PC-3 (cell line): ENCODE measurements at regions not wholly inside any gene's neighbourhood (a gene's known extent, or its start where the extent isn't known, plus 50 kb on each side); places are given as distances from the start of the nearest gene placed in this dataset.
"Not testable (repeated sequence)": the region's sequence is repeated elsewhere in the genome, so short reads cannot be mapped to it uniquely, and the experiment has no call there.

Experiments used
- ATAC-seq: fragments of 200-7000 bp; cut with Tn5 transposase; 2 replicates; pipeline ENCODE4 v1.9.1; 2020; ENCODE audit warnings: mild to moderate bottlenecking, moderate library complexity
- BruUV-seq: library from RNA; stranded (reverse); fragments of 400-500 nt; replicated peaks from 2 replicates; lab custom pipeline; 2021; lab: Mats Ljungman, UMichigan
- CTCF ChIA-PET: fragments of 300-600 bp; sonication (Branson Sonifier 250); formaldehyde crosslinking; loops from one replicate; lab custom pipeline; 2022; ENCODE audit warnings: antibody characterized with exemption; lab: Charles Lee
- POLR2A ChIA-PET: fragments of 300-600 bp; sonication (Branson Sonifier 250); formaldehyde crosslinking; loops from one replicate; lab custom pipeline; 2022; ENCODE audit warnings: antibody characterized with exemption; ENCODE audit not compliant: unreplicated experiment; lab: Charles Lee
- DNase-seq: peaks from one replicate; pipeline ENCODE4 v3.0.0-alpha.2; 2015
- H2AFZ ChIP-seq: fragments of 300-600 bp; sonication (generic); 2 replicates; pipeline ENCODE4 v1.6.0; 2016; ENCODE audit warnings: antibody characterized with exemption, low read length
- H3F3A ChIP-seq: fragments of 300-600 bp; sonication (generic); one replicate; pipeline ENCODE4 v1.6.0; 2017; ENCODE audit warnings: antibody characterized with exemption, low read length, control low read depth, mild to moderate bottlenecking; ENCODE audit not compliant: unreplicated experiment
- H3K27ac ChIP-seq: fragments of 300-600 bp; sonication (generic); 2 replicates; pipeline ENCODE4 v1.5.1; 2016; ENCODE audit warnings: mild to moderate bottlenecking, low read length
- H3K27me3 ChIP-seq: fragments of 300-600 bp; sonication (generic); 2 replicates; pipeline ENCODE4 v1.6.1; 2016; ENCODE audit warnings: low read length, mixed read lengths
- H3K36me3 ChIP-seq: fragments of 300-600 bp; sonication (generic); 2 replicates; pipeline ENCODE4 v1.6.1; 2016; ENCODE audit warnings: low read depth, mixed run types, low read length, mixed read lengths
- H3K4me1 ChIP-seq: fragments of 300-600 bp; sonication (generic); 2 replicates; pipeline ENCODE4 v1.5.1; 2016; ENCODE audit warnings: low read length; ENCODE audit not compliant: insufficient read depth
- H3K4me2 ChIP-seq: fragments of 300-600 bp; sonication (generic); 2 replicates; pipeline ENCODE4 v1.6.0; 2016; ENCODE audit warnings: low read length
- H3K4me3 ChIP-seq: fragments of 300-600 bp; sonication (generic); 2 replicates; pipeline ENCODE4 v1.5.1; 2016; ENCODE audit warnings: mild to moderate bottlenecking, low read length, mixed read lengths
- H3K79me2 ChIP-seq: fragments of 300-600 bp; sonication (generic); 2 replicates; pipeline ENCODE4 v1.6.1; 2017; ENCODE audit warnings: low read length, mixed read lengths
- H3K9ac ChIP-seq: fragments of 300-600 bp; sonication (generic); 2 replicates; pipeline ENCODE4 v1.6.0; 2016; ENCODE audit warnings: mild to moderate bottlenecking, low read length
- H3K9me2 ChIP-seq: fragments of 300-600 bp; sonication (generic); replicated peaks from 2 replicates; pipeline ENCODE4 v1.6.1; 2016; ENCODE audit warnings: mixed run types, low read length, mixed read lengths
- H3K9me3 ChIP-seq: fragments of 300-600 bp; sonication (generic); 2 replicates; pipeline ENCODE4 v1.6.1; 2016; ENCODE audit warnings: low read length, mixed read lengths
- H4K20me1 ChIP-seq: fragments of 300-600 bp; sonication (generic); 2 replicates; pipeline ENCODE4 v1.6.1; 2016; ENCODE audit warnings: low read length, mixed read lengths
- CTCF ChIP-seq: fragments of 300-600 bp; sonication (generic); conservative IDR thresholded peaks from 2 replicates; pipeline ENCODE4 v1.5.1; 2017; ENCODE audit warnings: antibody characterized with exemption, low read depth, mild to moderate bottlenecking, low read length
- EZH2 ChIP-seq: fragments of 300-600 bp; sonication (generic); IDR thresholded peaks from one replicate; pipeline ENCODE4 v1.6.1; 2017; ENCODE audit warnings: antibody characterized with exemption, mild to moderate bottlenecking, low read length; ENCODE audit not compliant: unreplicated experiment
- EZH2phosphoT487 ChIP-seq: fragments of 300-600 bp; sonication (generic); IDR thresholded peaks from 2 replicates; pipeline ENCODE4 v1.6.1; 2018; ENCODE audit warnings: mild to moderate bottlenecking, antibody characterized with exemption, low read length, borderline replicate concordance
- intact Hi-C: fragments of 100-400 bp; cut with micrococcal nuclease; formaldehyde crosslinking; loops from 2 replicates; pipeline ENCODE4 v1.9.0; 2023

DNA sequence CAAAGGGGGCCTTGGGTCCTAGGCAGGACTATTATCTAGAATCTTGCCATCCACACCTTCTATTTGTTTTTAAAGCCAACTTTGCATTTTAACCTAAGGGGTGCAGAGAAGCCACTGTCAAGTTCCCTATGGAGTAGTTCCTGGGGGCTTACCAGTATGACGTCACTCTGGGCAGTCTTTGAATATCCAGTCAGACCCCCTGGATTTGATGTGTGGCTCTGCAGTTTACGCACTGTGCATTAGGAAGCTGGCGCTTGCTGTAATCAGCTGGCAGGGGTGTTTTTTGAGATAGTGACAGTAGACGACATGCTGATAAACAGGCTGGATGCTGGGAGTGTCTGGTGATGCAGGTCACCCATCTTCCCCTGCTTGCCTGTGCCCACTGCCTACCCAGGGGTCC is 892.7 kb upstream of the ZNF722 start:
- ATAC-seq = no peak

DNA sequence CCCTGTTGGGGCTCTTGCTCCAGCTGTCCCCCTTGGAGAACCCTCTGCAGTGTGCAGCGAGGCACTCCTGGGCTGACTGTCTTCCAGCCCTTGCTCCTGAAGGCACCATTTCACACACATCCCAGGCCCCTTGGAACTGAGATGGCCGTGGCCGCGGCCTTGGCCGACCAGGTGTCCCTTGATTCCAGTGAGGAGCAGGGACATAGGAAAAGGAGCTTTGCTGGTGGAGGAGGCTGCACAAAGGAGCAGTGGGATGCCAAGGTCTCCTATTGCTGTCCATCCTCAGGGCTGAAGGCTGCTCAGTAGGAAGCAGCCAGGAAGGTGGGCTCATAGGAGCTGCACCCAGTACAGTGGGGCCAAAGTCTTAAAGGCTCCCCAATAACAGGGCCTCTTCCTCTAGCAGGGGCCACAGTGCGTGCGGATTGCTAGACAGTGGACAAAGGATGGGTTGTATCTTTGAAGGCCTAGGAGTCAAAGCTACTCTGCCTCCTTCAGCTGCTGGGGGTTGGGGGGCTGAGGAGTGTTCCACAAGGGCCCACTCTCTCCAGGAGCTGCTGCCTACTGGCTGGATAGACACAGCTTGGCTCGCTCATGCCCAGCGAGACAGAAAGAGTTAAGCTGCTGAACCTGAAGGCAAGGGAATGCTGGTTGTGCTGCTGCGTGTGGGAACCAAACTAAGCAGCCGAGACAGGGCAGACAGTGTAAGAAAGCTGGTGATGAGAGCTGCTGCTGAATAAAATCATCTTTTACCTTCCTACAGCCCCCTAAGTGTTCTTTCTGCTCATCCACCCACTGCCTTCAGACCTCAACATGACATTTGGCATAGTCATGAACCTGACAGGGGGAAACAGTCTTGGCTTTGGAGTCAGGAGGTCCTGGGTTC is 891.9 kb upstream of the ZNF722 start:
- intact Hi-C loops = no loop called here
- ChIA-PET CTCF (no interaction called here), POLR2A (no interaction called here)
- TF ChIP-seq EZH2 (no peak), CTCF (no peak), EZH2phosphoT487 (no peak)
- ATAC-seq (no peak), DNase-seq (no peak)
- Histone ChIP-seq H3K79me2 (no peaks in the 10 kb centered on the region), H4K20me1 (no peaks in the 10 kb centered on the region), H3K9me3 (peaks cover 6% of the 10 kb centered on the region; the same call in 1 of the 2 replicates), H3K4me1 (no peaks in the 10 kb centered on the region), H3K36me3 (no peaks in the 10 kb centered on the region), H3F3A (no peaks in the 10 kb centered on the region), H3K27ac (no peak overlapping the region), H3K9ac (no peak overlapping the region), H2AFZ (no peak overlapping the region), H3K27me3 (no peaks in the 10 kb centered on the region), H3K4me2 (no peak overlapping the region), H3K9me2 (no peaks in the 10 kb centered on the region), H3K4me3 (no peak overlapping the region)
- no TSS peak for BruUV-seq

More for the DNA sequence above, 892.7 kb upstream of the ZNF722 start:
- CTCF ChIA-PET = no interaction called here
- H3K36me3 ChIP-seq = no peaks in the 10 kb centered on the region
- H3K9me3 ChIP-seq = peaks cover 6% of the 10 kb centered on the region; the same call in 1 of the 2 replicates
- H3K4me1 ChIP-seq = no peaks in the 10 kb centered on the region
- intact Hi-C loops = no loop called here
- no TSS peak for BruUV-seq
- no peaks in the 10 kb centered on the region for H3K9me2 ChIP-seq
- TF ChIP-seq EZH2phosphoT487 = no peak
- no peak for TF ChIP-seq CTCF
- no peak for TF ChIP-seq EZH2
- no peaks in the 10 kb centered on the region for H4K20me1 ChIP-seq
- no peak for DNase-seq
- POLR2A ChIA-PET = no interaction called here
- no peak overlapping the region for H3K4me3 ChIP-seq
- no peaks in the 10 kb centered on the region for H3F3A ChIP-seq
- no peak overlapping the region for H3K9ac ChIP-seq
- H3K79me2 ChIP-seq = no peaks in the 10 kb centered on the region
- H3K4me2 ChIP-seq = no peak overlapping the region
- no peaks in the 10 kb centered on the region for H3K27me3 ChIP-seq
- no peak overlapping the region for H2AFZ ChIP-seq
- no peak overlapping the region for H3K27ac ChIP-seq

GRCh38 chr7:63111511-63111910 is 887.1 kb upstream of the ZNF722 start:
- CTCF ChIA-PET, H3K27ac ChIP-seq, H3K36me3 ChIP-seq, H4K20me1 ChIP-seq, H3K9me3 ChIP-seq, DNase-seq, POLR2A ChIA-PET, H3K9me2 ChIP-seq, ATAC-seq, H3K4me2 ChIP-seq, H2AFZ ChIP-seq, BruUV-seq, H3K79me2 ChIP-seq, H3K4me3 ChIP-seq, H3K27me3 ChIP-seq, intact Hi-C loops, H3K9ac ChIP-seq, H3K4me1 ChIP-seq, H3F3A ChIP-seq: not testable (repeated sequence)
